GM12865 (cell line): ENCODE measurements at regions not wholly inside any gene's neighbourhood (a gene's known extent, or its start where the extent isn't known, plus 50 kb on each side); places are given as distances from the start of the nearest gene placed in this dataset.

Source experiments
- DNase-seq: peaks from one replicate; pipeline ENCODE4 v3.0.0; 2010; ENCODE audit warnings: low read depth
- H3K4me3 ChIP-seq: 2 replicates; pipeline ENCODE4 v1.5.1; 2011; ENCODE audit warnings: mild to moderate bottlenecking, low read depth, low read length, control low read depth
- CTCF ChIP-seq: IDR thresholded peaks from 2 replicates; pipeline ENCODE4 v1.5.1; 2011; ENCODE audit warnings: low read length, control low read depth, low read depth, inconsistent platforms; ENCODE audit not compliant: insufficient read depth; ENCODE audit errors: missing control alignments

DNA sequence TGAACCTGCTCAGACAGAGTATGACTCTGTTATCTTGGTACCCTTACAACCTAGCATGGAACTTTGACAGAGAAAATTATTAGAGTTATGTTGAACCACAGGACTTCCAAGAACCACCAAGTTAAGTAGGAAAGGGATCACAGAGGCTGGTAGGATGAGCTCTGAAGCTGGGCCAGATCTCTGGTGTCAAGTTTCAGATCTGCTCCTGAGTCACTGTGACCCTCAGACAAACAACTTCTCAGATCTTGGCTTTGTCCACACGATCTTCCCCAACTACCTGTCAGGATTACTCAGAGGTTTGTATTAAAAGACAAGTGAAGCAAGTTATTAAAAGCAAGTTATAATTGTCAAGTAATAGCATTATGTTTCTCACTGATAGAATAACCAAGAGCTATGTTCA lies 189.0 kb downstream of the SEC61B start:
- no peak for DNase-seq
- no peak for TF ChIP-seq CTCF
- H3K4me3 ChIP-seq: no peak overlapping the region

DNA sequence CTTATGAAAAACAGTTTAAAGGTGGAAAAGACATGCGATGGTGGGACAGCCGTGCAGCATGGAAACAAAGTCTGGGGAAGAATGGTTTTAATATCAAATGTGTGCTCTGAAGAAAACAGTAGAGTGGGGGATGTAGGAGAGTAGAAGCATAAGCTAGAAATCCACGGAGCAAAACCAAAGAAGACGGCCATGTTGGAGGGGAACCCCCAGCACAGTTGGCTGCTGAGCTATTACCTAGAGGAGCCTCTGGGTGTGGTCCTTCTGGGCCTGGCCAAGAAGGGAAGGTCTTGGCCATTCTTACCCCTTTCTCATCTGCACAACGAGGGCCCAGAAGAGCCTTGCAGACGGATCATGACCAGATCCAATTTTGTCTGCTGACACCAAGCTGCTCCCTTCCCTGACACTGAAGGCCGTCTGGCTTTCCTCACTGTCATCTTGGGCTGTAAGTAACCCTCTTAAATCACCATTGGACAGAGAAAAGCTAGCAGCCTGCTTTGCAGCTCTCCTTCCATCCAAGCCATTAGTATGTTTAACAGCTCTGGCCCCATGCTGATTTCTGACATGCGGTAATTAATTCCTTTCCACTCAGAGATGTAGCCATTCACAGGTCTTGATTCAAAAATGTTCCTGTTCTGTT lies 189.5 kb downstream of the SEC61B start:
- no peak for DNase-seq
- no peak overlapping the region for H3K4me3 ChIP-seq
- TF ChIP-seq CTCF: no peak

- no peak for TF ChIP-seq CTCF
- DNase-seq: no peak
- H3K4me3 ChIP-seq: no peak overlapping the region
Measured at GRCh38 chr9:99412606-99413005, 190.5 kb downstream of the SEC61B start.

- no peak for DNase-seq
- no peak overlapping the region for H3K4me3 ChIP-seq
- TF ChIP-seq CTCF: no peak
Measured at GRCh38 chr9:99414321-99414720, 192.2 kb downstream of the SEC61B start.

DNA sequence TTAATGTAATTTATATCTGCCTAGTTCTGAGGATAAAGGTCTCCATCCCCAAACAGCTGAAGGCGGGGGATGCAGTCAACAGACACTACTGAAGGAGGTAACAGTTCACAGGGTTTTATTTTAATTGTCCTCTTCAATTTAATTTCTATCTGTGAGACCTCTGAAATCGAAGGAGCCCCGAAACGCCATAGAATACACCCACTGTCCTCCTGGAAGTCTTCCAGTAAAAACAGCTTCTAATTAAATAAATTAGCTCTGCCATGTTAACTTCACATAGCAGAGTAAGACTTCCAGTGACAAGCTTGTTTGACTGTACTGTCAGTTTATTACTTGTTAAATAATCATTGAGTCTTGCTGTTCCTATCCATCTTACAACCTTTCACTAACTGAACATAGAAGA lies 193.5 kb downstream of the SEC61B start:
- no peak for TF ChIP-seq CTCF
- H3K4me3 ChIP-seq: no peak overlapping the region
- DNase-seq: no peak

GRCh38 chr9:99416007-99416406 lies 193.9 kb downstream of the SEC61B start:
- peak; percentile 21 for DNase-seq
- H3K4me3 ChIP-seq: no peak overlapping the region
- no peak for TF ChIP-seq CTCF

GRCh38 chr9:99419070-99419469 lies 197.0 kb downstream of the SEC61B start:
- H3K4me3 ChIP-seq: no peak overlapping the region
- TF ChIP-seq CTCF: no peak
- DNase-seq: no peak
